A549 (cell line): ENCODE measurements at regions not wholly inside any gene's neighbourhood (a gene's known extent, or its start where the extent isn't known, plus 50 kb on each side); places are given as distances from the start of the nearest gene placed in this dataset.

Experiments
- TF ChIP-seq, protein P1 (sequence below): fragments of 250-450 bp; sonication (Bioruptor Pico); IDR thresholded peaks from 2 replicates; pipeline ENCODE4 v1.5.0; 2020; ENCODE audit warnings: low read depth, mild to moderate bottlenecking, moderate library complexity
- TF ChIP-seq, protein P2 (sequence below): fragments of 200-600 bp; sonication (generic); IDR thresholded peaks from 2 replicates; pipeline ENCODE4 v1.6.1; 2016; ENCODE audit warnings: antibody characterized with exemption, mild to moderate bottlenecking, moderate library complexity

GRCh38 chr12:91241756-91242155, 59.1 kb upstream of the DCN start:
- TF ChIP-seq, protein P1, sequence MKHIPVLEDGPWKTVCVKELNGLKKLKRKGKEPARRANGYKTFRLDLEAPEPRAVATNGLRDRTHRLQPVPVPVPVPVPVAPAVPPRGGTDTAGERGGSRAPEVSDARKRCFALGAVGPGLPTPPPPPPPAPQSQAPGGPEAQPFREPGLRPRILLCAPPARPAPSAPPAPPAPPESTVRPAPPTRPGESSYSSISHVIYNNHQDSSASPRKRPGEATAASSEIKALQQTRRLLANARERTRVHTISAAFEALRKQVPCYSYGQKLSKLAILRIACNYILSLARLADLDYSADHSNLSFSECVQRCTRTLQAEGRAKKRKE (CRISPR knock-in tag): no peak
- TF ChIP-seq, protein P2, sequence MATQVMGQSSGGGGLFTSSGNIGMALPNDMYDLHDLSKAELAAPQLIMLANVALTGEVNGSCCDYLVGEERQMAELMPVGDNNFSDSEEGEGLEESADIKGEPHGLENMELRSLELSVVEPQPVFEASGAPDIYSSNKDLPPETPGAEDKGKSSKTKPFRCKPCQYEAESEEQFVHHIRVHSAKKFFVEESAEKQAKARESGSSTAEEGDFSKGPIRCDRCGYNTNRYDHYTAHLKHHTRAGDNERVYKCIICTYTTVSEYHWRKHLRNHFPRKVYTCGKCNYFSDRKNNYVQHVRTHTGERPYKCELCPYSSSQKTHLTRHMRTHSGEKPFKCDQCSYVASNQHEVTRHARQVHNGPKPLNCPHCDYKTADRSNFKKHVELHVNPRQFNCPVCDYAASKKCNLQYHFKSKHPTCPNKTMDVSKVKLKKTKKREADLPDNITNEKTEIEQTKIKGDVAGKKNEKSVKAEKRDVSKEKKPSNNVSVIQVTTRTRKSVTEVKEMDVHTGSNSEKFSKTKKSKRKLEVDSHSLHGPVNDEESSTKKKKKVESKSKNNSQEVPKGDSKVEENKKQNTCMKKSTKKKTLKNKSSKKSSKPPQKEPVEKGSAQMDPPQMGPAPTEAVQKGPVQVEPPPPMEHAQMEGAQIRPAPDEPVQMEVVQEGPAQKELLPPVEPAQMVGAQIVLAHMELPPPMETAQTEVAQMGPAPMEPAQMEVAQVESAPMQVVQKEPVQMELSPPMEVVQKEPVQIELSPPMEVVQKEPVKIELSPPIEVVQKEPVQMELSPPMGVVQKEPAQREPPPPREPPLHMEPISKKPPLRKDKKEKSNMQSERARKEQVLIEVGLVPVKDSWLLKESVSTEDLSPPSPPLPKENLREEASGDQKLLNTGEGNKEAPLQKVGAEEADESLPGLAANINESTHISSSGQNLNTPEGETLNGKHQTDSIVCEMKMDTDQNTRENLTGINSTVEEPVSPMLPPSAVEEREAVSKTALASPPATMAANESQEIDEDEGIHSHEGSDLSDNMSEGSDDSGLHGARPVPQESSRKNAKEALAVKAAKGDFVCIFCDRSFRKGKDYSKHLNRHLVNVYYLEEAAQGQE: no peak
